SW 1271 (cell line): ENCODE measurements at regions not wholly inside any gene's neighbourhood (a gene's known extent, or its start where the extent isn't known, plus 50 kb on each side); places are given as distances from the start of the nearest gene placed in this dataset.

Experiments
- DNase-seq, 2 experiments: peaks; one replicate each; lab custom pipeline; 2025; lab: John Stamatoyannopoulos, UW

DNA sequence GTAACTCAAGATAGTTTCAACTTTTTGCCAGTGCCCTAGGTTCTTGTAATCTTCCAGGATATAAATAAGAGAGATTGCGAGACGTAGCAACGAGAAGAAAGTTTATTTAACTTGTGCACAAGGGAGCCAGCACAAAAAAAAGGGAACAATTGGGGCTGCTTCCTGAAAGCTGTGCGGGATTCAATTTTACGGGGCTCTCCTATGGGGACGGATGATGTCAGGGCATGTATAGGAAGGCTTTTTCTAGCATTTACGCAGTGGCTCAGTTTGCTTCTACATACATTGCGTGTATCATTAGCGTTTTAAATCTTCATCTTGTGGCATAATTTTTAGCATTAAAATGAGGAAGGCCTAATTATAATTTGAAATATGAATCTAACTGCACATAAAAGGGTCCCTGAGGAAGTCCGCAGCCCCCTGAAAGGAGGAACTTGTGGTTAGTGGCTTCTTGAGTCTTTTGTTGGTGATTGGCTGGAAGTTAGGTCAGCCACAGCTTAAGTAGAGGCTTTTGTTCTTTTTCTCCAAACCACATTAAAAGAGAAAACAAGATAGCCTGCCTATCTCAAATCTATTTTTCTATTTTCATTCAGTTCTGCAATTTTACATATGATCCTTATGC lies 668.2 kb upstream of the NDST4 start:
- no peak for DNase-seq

DNA sequence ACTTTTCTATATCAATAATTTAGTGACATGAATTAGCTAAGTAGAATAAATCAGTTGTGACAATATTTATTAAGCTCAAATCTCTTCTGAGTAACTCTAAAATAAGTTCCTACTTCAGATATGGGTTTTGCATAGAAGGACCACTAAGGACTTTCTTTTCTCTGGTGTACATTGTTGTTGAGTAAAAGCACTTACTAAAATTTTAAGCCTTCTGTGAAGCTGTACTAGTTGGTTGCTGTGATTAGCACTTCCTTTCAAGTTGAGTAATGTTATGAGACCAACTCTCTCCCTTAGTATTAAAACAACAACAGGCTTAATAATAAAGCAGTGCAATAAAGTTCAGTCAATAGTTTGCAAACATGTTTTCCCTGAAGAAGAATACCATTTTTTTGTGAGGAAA lies 667.4 kb upstream of the NDST4 start:
- no peak for DNase-seq

DNA sequence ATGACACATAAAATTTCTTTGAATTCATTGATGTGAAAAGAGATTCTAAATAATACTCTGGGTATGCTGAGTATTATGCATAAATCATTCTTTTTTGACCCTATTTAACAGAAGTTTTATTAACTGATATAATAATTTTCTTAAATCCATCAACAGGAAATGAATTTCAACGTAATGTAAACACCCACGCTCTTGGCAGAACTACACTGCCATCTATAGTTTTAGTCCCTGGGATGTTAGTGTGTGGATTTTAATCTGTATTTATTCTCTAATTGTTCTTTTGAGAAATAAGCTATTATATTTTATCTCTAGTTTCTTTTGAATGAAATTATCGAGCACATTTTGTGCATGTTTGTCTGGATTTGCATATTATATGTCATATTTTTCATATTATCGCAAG lies 666.8 kb upstream of the NDST4 start:
- DNase-seq, result no peak

- no peak for DNase-seq
These were observed 656.7 kb upstream of the NDST4 start for GRCh38 chr4:115770046-115770543.

- no peak for DNase-seq
These were observed 656.0 kb upstream of the NDST4 start for GRCh38 chr4:115769396-115769795.

DNA sequence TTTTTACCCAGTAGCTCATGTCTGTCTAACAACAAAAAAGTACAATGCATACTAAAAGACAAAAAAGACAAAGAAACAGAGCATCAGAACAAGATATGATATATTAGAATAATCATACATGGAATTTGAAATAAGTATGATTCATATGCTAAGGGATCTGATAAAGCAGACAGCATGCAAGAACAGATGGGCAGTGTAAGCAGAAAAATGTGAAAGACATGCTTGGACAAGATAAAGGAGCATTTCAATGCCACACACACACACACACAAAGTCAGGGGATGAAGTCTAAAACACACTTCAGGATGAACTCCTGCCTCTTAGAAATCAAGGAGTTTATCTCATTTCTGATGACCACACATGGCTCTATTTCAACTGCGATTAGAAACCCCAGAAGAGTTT lies 649.6 kb upstream of the NDST4 start:
- DNase-seq, result no peak

DNA sequence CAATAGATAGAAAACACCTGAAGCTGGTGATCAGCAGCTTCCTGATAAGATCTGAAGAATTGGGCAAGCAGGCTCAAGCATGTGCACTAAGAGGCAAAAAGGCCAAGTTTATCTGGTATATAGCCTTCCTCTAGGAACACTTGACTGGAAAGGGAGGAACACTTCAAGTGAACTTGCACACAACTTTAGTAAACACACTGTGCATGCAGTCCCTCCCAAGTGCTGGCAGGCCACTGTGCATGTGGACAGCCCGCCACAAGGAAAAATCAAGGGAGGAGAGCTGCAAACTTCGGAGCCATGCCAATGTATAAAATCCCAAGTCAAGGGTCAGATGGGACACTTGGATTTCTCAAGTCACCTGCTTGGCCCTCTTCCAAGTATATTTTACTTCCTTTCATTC lies 645.8 kb upstream of the NDST4 start:
- no peak for DNase-seq

DNA sequence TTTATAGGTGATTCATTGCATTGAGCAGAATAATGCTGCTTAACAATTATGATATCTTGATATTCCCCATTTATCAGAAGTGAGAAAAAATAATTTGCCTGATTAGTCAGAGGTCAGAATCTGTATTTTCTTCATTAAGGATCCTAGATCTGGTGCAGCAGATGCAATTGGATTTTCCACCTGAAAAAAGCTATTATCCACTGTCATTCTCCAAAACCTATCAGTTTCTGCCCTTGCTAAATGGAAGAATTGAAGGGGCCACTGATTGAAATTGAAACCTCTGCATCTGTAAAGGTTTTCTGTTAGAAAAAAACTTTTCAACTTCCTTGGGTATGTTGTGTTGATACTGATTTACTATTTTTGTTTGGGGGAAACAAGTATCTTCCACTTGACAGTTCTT lies 636.0 kb upstream of the NDST4 start:
- no peak for DNase-seq

GRCh38 chr4:115740806-115741205 lies 627.4 kb upstream of the NDST4 start:
- no peak for DNase-seq

DNA sequence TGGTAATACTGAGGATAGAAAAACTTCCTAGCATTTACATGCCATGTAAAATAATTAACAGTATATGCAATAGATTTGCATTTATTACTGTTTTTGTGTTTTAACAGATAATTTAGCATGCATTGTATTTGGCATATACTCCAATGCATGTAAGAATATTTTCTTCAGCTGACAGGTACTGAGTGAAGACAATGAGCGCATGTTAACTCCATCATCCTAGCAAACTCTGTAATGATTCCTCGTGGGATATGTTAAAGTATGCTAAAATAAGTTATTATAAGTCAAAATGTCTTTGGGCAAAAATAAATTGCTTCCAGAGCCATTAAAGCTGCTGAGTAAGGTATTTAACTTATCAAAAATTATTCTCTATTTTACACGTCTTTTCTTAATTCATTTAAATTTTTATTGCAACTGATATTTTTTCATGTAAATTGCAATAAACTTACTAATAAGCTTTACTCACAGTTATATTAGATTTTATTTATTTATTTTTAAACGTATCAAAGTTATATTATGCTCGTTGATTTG lies 616.4 kb upstream of the NDST4 start:
- DNase-seq, result no peak

DNA sequence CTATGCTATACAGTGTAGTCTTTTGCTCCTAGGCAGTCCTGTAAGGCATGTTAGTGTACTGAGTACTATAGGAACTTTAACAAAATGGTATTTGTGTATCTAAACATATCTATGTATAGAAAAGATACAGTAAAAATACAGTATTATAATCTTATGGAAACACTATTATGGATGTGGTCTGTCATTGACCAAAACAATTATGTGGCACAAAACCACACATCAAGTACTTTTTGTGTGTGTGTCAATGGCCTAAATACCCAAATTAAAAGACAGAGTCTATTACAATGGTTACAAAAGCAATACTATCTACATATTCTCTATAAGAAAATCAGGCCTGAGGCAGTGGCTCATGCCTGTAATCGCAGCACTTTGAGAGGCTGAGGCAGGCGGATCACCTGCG lies 610.2 kb upstream of the NDST4 start:
- DNase-seq, result no peak

GRCh38 chr4:115720611-115721010 lies 607.2 kb upstream of the NDST4 start:
- no peak for DNase-seq

DNA sequence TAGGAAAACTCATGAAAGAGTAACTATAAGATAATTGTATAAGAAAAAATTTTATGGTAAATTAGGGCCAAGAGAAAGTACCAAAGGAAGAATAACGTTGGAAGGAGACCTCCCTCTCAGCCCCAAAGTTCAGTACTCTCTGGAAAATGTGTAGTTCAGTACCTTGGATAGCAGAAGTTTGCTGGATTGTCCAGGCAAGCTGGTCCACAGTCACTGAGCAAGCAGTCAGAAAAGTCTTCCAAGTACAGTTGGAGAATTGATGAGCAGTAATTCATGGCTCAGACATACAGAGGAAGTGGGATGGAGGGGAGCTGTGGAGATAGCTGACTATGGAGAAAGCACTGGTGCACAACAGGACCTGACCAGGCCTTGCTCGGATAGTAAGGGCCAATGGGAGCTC lies 598.2 kb upstream of the NDST4 start:
- DNase-seq, result no peak

- no peak for DNase-seq
These were observed 575.5 kb upstream of the NDST4 start for GRCh38 chr4:115688961-115689360.

- no peak for DNase-seq
These were observed 573.8 kb upstream of the NDST4 start for GRCh38 chr4:115687052-115687755.

GRCh38 chr4:115678425-115678941 lies 565.1 kb upstream of the NDST4 start:
- no peak for DNase-seq

- no peak for DNase-seq
These were observed 562.3 kb upstream of the NDST4 start for GRCh38 chr4:115675719-115676118.

- DNase-seq, result no peak
These were observed 561.1 kb upstream of the NDST4 start for GRCh38 chr4:115674485-115674884.

DNA sequence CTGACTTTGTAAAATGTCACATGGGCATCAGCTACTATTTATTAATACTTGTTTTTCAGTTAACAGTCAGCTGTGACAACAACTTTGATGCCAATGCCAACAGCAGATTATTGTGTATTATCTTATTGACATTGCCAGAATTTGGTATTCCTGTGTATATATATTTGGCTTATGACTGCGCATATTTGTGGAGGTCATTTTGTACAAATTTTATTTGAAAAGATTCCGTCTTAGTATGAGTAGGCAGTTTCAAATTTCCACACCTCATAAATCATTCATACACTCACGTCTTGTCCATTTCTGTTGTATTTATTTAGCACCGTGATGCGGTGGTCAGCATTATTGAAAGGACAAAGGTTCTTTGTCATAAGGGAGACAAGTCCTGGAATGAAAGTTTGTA lies 558.2 kb upstream of the NDST4 start:
- no peak for DNase-seq

DNA sequence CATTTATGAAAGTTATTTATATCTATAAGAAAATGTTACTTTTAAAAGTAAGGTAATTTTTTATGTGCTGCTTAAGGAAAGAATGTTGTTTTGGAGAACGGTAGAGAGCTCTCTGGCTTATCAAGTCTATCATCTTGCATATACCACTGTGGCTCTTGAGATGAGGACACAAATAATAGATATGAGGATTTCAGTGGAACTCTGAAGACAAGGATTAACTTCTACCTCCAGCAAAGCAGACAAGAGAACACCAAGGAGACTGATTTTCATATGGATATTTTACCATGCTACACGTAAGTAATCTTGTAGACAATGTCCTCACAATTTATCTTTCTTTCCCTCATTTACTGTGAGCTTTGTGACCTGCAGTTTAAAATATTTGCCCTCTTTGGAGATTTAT lies 557.5 kb upstream of the NDST4 start:
- DNase-seq, result no peak

DNA sequence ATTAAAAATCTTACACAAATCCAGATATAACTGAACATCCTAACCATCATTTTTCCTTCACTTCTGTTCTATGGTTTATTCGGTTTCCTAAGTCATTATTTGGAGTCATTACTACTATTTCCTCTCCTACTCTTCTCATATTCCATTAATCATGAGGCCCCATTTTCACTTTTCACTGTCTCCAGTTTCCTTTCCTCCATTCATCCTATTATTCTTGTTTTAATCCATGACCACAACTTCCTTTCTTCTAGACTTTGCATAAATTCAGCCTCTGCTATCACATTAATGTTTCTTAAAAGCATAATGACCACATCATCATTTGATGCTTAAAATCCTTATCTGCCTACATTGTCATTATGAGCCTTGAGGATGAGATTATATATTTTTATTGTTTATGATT lies 555.0 kb upstream of the NDST4 start:
- no peak for DNase-seq

GRCh38 chr4:115664285-115664684 lies 550.9 kb upstream of the NDST4 start:
- DNase-seq, result no peak

GRCh38 chr4:115660465-115660864 lies 547.0 kb upstream of the NDST4 start:
- no peak for DNase-seq
